Mucosa of rectum (tissue), 2 donors: ENCODE measurements at regions not wholly inside any gene's neighbourhood (a gene's known extent, or its start where the extent isn't known, plus 50 kb on each side); places are given as distances from the start of the nearest gene placed in this dataset.

Source experiments
- H3K27ac ChIP-seq, 2 donors: one replicate each; pipeline ENCODE4 v1.7.0; 2013; ENCODE audit warnings: inconsistent platforms in 2 of 2, low read depth in 2 of 2, low read length in 2 of 2
- H3K27me3 ChIP-seq, 2 donors: one replicate each; pipeline ENCODE4 v1.7.0; 2013; ENCODE audit warnings: low read length in 2 of 2; ENCODE audit not compliant: control insufficient read depth in 2 of 2, insufficient read depth in 2 of 2
- H3K36me3 ChIP-seq, 2 donors: one replicate each; pipeline ENCODE4 v1.7.0; 2013; ENCODE audit warnings: low read length in 2 of 2; ENCODE audit not compliant: control insufficient read depth in 2 of 2, insufficient read depth in 2 of 2
- H3K4me1 ChIP-seq, 2 donors: one replicate each; pipeline ENCODE4 v1.7.0; 2013; ENCODE audit warnings: low read length in 2 of 2, mild to moderate bottlenecking in 1 of 2; ENCODE audit not compliant: control insufficient read depth in 2 of 2, insufficient read depth in 2 of 2
- H3K4me3 ChIP-seq, 2 donors: one replicate each; pipeline ENCODE4 v1.7.0; 2013; ENCODE audit warnings: low read length in 2 of 2
- H3K9ac ChIP-seq, 2 donors: one replicate each; pipeline ENCODE4 v1.7.0; 2013; ENCODE audit warnings: low read length in 2 of 2, low read depth in 1 of 2, mild to moderate bottlenecking in 1 of 2
- H3K9me3 ChIP-seq, 2 donors: one replicate each; pipeline ENCODE4 v1.7.0; 2013; ENCODE audit warnings: low read length in 2 of 2; ENCODE audit not compliant: control insufficient read depth in 2 of 2
- donor health status: healthy.
- donor health status: Normal muscosa, but diverticular disease.

DNA sequence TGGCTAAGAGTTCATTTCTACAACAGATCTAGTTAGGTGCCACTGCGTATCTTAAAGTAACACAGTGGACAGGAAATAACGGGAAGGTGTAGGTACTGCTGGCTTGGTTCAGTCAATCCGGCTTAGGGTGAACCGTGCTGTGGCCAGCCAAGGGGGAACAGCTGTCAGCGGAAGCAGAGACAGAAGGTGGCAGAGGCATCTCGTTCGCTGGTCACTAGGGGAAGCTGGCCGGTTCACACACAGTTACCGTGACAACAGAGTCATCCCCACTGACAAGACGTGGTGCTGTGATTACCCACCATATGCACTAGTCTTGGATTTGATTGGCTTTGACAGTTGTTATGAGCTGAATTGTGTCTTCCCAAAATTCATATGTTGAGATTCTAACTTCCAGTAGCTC is 58.8 kb upstream of the HDAC4 start:
- no peaks in the 10 kb centered on the region for H3K9me3 ChIP-seq
- no peaks in the 10 kb centered on the region for H3K4me1 ChIP-seq
- H3K36me3 ChIP-seq: no peaks in the 10 kb centered on the region
- H3K4me3 ChIP-seq: no peak overlapping the region
- H3K9ac ChIP-seq: no peak overlapping the region
- no peak overlapping the region for H3K27ac ChIP-seq
- H3K27me3 ChIP-seq: peaks cover 0 to 10% of the 10 kb centered on the region in 2 donors

DNA sequence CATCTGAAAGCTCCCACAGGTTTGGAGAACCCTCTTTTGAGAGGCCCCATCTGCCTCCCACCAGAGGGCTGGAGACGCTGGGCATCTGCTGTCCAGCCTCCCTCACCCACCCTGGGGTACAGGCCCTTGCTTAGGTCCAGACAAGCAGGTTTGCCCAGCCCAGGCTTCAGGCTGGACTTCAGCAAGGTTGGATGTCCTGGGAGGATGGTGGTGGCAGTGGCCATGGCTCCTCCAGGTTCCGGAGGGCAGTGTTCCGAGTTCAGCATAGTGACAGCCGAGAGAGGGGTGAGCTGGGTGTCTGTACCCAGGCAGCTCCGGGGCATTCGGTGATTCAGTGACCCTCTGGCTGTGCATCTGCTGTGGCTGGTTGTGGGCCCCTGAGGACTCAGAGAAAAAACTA is 58.2 kb upstream of the HDAC4 start:
- Histone ChIP-seq H3K9me3 (no peaks in the 10 kb centered on the region), H3K9ac (no peak overlapping the region), H3K27me3 (peaks cover 0 to 10% of the 10 kb centered on the region in 2 donors), H3K4me3 (no peak overlapping the region), H3K27ac (no peak overlapping the region), H3K4me1 (no peaks in the 10 kb centered on the region), H3K36me3 (no peaks in the 10 kb centered on the region)

DNA sequence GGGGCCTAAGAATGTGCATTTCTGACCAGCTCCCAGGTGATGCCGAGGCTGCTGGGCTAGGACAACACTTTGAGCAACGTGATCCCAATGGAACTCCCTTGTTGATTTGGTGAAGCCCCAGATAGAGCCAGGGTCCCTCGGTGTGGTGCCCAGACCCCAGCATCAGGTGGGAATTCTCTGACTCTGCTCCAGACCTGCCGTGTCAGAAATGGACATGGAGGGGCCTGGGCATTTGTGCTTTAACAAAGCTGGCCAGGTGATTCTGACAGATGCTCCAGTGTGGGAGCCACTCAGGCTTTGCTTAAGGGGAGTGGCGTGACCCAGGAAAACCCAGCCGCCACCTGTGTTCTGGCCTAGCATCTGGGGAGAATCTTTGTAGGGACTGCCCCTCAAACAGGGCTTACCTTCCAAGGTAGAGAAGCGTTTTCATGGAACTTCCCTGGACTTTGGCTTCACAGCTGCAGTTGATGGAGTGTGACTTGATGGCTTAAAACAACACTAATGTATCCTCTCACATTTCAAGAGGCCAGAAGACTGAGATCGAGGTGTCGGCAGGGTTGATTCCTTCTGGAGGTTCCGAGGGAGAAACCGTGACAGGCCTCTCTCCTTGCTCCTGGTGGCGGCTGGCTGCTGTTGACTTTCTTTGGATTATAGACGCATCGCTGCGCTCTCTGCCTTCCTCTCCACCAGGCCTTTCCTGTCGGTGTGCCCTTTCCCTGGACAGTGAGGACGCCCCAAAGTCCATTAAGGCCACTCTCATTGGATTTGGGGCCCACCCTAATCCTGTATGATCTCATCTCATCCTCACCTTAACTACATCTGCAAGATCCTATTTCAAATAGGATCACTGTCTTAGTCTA is 57.0 kb upstream of the HDAC4 start:
- H3K4me1 ChIP-seq: no peaks in the 10 kb centered on the region
- no peak overlapping the region for H3K4me3 ChIP-seq
- no peak overlapping the region for H3K27ac ChIP-seq

DNA sequence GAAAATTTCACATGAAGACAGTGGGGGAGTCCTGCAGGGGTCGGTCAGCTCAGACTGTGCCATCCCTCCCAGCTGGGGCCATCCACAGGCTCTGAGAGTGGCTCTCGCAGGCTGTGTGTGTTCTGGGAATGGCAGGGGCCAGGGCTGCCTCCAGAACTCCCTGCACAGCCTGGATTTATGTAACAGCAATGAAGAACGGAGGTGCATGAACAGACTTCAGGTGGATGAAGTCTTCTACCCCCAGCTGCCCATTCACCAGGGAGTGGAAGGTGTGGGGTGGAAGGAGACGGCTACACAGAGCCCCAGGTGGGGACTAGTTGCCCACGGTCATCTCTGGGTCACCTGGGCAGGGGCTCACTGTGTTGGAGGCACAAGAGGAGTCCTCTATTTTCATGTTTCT is 56.1 kb upstream of the HDAC4 start:
- no peak overlapping the region for H3K27ac ChIP-seq
- no peaks in the 10 kb centered on the region for H3K36me3 ChIP-seq
- no peak overlapping the region for H3K4me3 ChIP-seq

More for the DNA sequence above, 57.0 kb upstream of the HDAC4 start:
- Histone ChIP-seq H3K9ac (no peak overlapping the region), H3K27me3 (peaks cover 0 to 10% of the 10 kb centered on the region in 2 donors), H3K36me3 (no peaks in the 10 kb centered on the region), H3K9me3 (no peaks in the 10 kb centered on the region)

DNA sequence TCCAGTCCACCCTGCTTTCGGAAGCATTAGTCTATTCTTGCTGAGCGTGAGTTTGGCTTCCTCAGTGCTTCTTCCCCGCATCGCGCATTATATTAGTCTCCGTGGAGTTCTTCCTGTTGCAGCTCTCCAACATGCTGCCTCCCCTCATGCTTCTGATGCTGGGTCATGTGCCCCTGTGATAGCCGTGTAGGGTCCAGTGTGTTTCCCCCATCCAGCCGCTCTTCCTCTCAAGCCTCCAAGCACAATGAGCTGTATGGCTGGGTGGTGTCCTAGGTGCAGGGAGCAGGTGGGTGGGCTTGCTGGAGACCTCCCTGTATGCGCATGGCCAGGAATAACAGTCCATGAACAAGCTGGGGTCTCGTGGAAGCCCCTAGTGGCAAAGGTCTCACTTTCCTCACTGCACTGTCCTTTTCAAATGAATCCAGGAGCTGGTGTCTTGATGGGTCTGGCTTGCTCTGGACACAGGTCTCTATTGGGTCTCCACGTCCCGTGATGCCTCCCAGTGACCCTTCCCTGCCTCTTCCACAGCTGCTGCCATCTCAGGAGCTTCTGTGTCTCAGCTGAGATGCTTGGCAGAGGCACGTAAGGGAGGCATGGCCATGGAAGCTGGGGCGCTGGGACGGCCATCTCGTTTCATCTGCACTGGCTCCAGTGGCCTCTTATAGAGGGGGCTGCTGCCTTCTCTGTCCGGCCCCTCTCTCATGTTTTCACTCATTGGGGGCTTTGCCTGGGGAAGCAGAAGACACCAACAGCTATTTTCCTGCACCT is 54.8 kb upstream of the HDAC4 start:
- no peak overlapping the region for H3K27ac ChIP-seq

More for the DNA sequence above, 56.1 kb upstream of the HDAC4 start:
- Histone ChIP-seq H3K9me3 (no peaks in the 10 kb centered on the region), H3K9ac (no peak overlapping the region), H3K27me3 (peaks cover 0 to 10% of the 10 kb centered on the region in 2 donors), H3K4me1 (no peaks in the 10 kb centered on the region)

DNA sequence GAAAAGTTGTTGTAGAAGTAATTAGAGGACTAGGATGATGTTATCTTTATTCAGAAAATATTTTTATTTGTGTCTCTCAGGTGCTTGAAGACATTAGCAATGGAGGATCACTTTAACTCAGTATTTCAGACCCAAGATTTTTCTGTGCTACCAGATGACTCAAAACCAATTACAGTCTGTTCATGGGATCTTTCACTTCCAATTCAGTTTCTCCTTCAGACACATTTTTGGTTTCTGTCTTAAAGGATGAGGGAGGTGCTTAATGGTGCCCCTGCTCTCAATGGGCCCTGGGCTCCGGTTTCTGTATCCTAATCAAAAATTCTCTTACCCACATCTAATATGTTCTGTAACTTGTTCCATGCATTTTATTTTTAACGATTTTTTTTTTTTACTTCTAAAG is 53.7 kb upstream of the HDAC4 start:
- no peaks in the 10 kb centered on the region for H3K36me3 ChIP-seq
- no peak overlapping the region for H3K9ac ChIP-seq
- no peak overlapping the region for H3K4me3 ChIP-seq
- peaks cover 0 to 4% of the 10 kb centered on the region in 2 donors for H3K27me3 ChIP-seq
- H3K4me1 ChIP-seq: no peaks in the 10 kb centered on the region
- H3K27ac ChIP-seq: no peak overlapping the region
- H3K9me3 ChIP-seq: no peaks in the 10 kb centered on the region

More for the DNA sequence above, 54.8 kb upstream of the HDAC4 start:
- Histone ChIP-seq H3K4me1 (no peaks in the 10 kb centered on the region), H3K4me3 (no peak overlapping the region), H3K27me3 (peaks cover 0 to 10% of the 10 kb centered on the region in 2 donors), H3K9me3 (no peaks in the 10 kb centered on the region), H3K36me3 (no peaks in the 10 kb centered on the region), H3K9ac (no peak overlapping the region)
